KBM-7 (cell line): ENCODE measurements at regions not wholly inside any gene's neighbourhood (a gene's known extent, or its start where the extent isn't known, plus 50 kb on each side); places are given as distances from the start of the nearest gene placed in this dataset.
A peak's percentile ranks its signal among the peaks of the same experiment; 100 is the strongest.
"Not testable (repeated sequence)": the region's sequence is repeated elsewhere in the genome, so short reads cannot be mapped to it uniquely, and the experiment has no call there.

Experiments used
- DNase-seq: peaks from one replicate; pipeline ENCODE4 v3.0.0-alpha.2; 2015
- in situ Hi-C: fragments of 300-500 bp; cut with MboI; formaldehyde crosslinking; loops from 2 replicates; pipeline ENCODE4 v1.14.3; 2020; ENCODE audit warnings: low sequenced_read_pairs, low pct_unique_long_range_greater_than_20kb, mixed read lengths

GRCh38 chr7:113628948-113629847 lies 289.6 kb downstream of the PPP1R3A start:
- in situ Hi-C loops = no loop called here
- no peak for DNase-seq

GRCh38 chr7:113625494-113626102 lies 293.2 kb downstream of the PPP1R3A start:
- in situ Hi-C loops = no loop called here
- DNase-seq = no peak

GRCh38 chr7:113622796-113623195 lies 296.0 kb downstream of the PPP1R3A start:
- no peak for DNase-seq
- in situ Hi-C loops = no loop called here

GRCh38 chr7:113610572-113610971 lies 308.2 kb downstream of the PPP1R3A start:
- in situ Hi-C loops = no loop called here
- no peak for DNase-seq

GRCh38 chr7:113608782-113609181 lies 310.0 kb downstream of the PPP1R3A start:
- in situ Hi-C loops = no loop called here
- DNase-seq = no peak

- in situ Hi-C loops = no loop called here
- no peak for DNase-seq
These were observed 312.5 kb downstream of the PPP1R3A start for GRCh38 chr7:113606325-113606724.

GRCh38 chr7:113600428-113600827 lies 318.4 kb downstream of the PPP1R3A start:
- DNase-seq, in situ Hi-C loops: not testable (repeated sequence)

- DNase-seq, in situ Hi-C loops: not testable (repeated sequence)
These were observed 325.4 kb downstream of the PPP1R3A start for GRCh38 chr7:113593455-113593854.

GRCh38 chr7:113592924-113593323 lies 325.9 kb downstream of the PPP1R3A start:
- in situ Hi-C loops, DNase-seq: not testable (repeated sequence)

- no peak for DNase-seq
- in situ Hi-C loops = no loop called here
These were observed 336.3 kb downstream of the PPP1R3A start for GRCh38 chr7:113582471-113582870.

GRCh38 chr7:113563257-113563656 lies 355.6 kb downstream of the PPP1R3A start:
- in situ Hi-C loops, DNase-seq: not testable (repeated sequence)

GRCh38 chr7:113562801-113563200 lies 356.0 kb downstream of the PPP1R3A start:
- in situ Hi-C loops = no loop called here

GRCh38 chr7:113562242-113562641 lies 356.6 kb downstream of the PPP1R3A start:
- in situ Hi-C loops = no loop called here
- DNase-seq = no peak

More at GRCh38 chr7:113562801-113563200, 356.0 kb downstream of the PPP1R3A start:
- no peak for DNase-seq

GRCh38 chr7:113561446-113561845 lies 357.4 kb downstream of the PPP1R3A start:
- in situ Hi-C loops = no loop called here
- peak; percentile 53 for DNase-seq

GRCh38 chr7:113550966-113551365 lies 367.8 kb downstream of the PPP1R3A start:
- DNase-seq = no peak
- in situ Hi-C loops = no loop called here

GRCh38 chr7:113548561-113548960 lies 370.2 kb downstream of the PPP1R3A start:
- in situ Hi-C loops = no loop called here
- no peak for DNase-seq

- DNase-seq = no peak
- in situ Hi-C loops = no loop called here
These were observed 370.7 kb downstream of the PPP1R3A start for GRCh38 chr7:113548137-113548536.

- no peak for DNase-seq
- in situ Hi-C loops = no loop called here
These were observed 397.3 kb downstream of the PPP1R3A start for GRCh38 chr7:113521468-113521867.

GRCh38 chr7:113519472-113519871 lies 399.3 kb downstream of the PPP1R3A start:
- in situ Hi-C loops = no loop called here
- DNase-seq = peak; percentile 8

- in situ Hi-C loops = no loop called here
These were observed 386.3 kb upstream of the SMIM30 start for GRCh38 chr7:113504691-113505090.

More at GRCh38 chr7:113504691-113505090, 386.3 kb upstream of the SMIM30 start:
- DNase-seq = no peak
